ENCODE measurements at regions not wholly inside any gene's neighbourhood (a gene's known extent, or its start where the extent isn't known, plus 50 kb on each side); places are given as distances from the start of the nearest gene placed in this dataset.
"Not testable (repeated sequence)": the region's sequence is repeated elsewhere in the genome, so short reads cannot be mapped to it uniquely, and the experiment has no call there.

DNA sequence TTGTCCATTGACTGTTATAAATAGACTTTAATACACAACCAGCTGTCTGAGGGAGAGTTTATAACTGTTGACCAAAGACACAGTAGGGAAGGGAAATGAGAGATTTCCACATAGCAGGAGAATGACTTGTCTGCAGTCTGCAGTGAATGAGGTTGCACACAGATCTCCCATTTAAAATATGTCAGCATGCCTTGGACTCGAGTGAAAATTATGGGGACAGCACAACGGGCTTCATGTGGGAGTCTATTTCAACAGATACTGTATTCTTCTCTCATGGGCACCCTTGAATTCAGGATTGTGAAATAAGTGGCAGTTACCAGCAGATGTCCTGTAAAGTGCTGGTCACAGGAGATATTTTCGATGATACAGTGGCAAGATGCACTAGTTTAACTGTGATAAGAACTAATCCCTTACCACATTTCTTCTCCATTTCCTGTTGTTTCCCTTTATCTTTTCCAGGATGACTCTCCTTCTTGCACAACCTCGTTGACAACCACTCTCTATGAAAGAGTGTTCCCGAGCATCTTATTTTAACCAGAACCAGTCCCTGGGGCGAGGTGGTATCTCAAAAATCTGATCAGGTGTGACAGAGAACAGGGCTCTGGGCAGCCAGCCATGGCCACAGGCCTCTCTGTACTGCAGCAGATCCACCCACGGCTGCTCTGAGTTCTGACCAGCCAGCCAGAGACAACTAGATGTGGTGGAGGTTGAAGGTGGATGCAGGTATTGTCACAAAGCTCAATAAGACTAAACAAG, 51.5 kb upstream of the MAP3K1 start:
- Mint-ChIP-seq H3K36me3 (no peaks in the 10 kb centered on the region), H3K27ac (peak overlapping the region in 2 of 10 donors; percentile 23 to 50), H3K9me3 (no peaks in the 10 kb centered on the region), H3K27me3 (peaks cover 0 to 2% (median 0%) of the 10 kb centered on the region in 5 donors), H3K4me1 (peaks cover 0 to 46% (median 3%) of the 10 kb centered on the region in 4 donors), H3K4me3 (no peak overlapping the region)
- ATAC-seq (no peak), DNase-seq (no peak)
- POLR2A ChIA-PET, result no interaction called here

DNA sequence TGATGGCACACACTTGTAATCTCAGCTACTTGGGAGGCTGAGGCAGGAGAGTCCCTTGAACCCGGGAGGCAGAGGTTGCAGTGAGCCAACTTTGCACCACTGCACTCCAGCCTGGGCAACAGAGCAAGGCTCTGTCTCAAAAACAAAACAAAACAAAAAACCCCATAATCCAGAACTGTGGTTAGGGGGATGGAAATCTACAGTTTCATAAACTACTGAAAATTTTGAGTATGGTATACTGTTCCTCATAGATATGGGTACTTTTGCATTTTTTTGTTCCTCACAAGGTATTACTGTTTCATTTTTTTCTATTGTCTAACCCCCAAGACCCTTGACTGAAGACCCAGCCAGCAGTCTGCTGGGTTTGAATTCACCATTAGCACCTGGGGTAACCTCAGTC, 52.2 kb upstream of the MAP3K1 start:
- ATAC-seq (no peak), DNase-seq (no peak)
- H3K4me3 Mint-ChIP-seq, result peak overlapping the region in 1 of 10 donors; percentile 3
- POLR2A ChIA-PET, result no interaction called here
- peaks cover 0 to 46% (median 3%) of the 10 kb centered on the region in 4 donors for H3K4me1 Mint-ChIP-seq
- H3K36me3 Mint-ChIP-seq, result no peaks in the 10 kb centered on the region
- H3K9me3 Mint-ChIP-seq, result no peaks in the 10 kb centered on the region
- peak overlapping the region in 1 of 10 donors; percentile 25 for H3K27ac Mint-ChIP-seq
- peaks cover 0 to 2% (median 0%) of the 10 kb centered on the region in 5 donors for H3K27me3 Mint-ChIP-seq

- POLR2A ChIA-PET, result interaction anchor here (1.1 kb wide), 1 partner anchor 25 kb away, joined by 3 read pairs; no protein-coding TSS in a partner anchor
- Mint-ChIP-seq H3K4me3 (peak overlapping the region in 1 of 10 donors; percentile 46), H3K4me1 (peaks cover 0 to 37% (median 2%) of the 10 kb centered on the region in 4 donors)
Observed at GRCh38 chr5:56761151-56761885, 54.0 kb upstream of the MAP3K1 start.

DNA sequence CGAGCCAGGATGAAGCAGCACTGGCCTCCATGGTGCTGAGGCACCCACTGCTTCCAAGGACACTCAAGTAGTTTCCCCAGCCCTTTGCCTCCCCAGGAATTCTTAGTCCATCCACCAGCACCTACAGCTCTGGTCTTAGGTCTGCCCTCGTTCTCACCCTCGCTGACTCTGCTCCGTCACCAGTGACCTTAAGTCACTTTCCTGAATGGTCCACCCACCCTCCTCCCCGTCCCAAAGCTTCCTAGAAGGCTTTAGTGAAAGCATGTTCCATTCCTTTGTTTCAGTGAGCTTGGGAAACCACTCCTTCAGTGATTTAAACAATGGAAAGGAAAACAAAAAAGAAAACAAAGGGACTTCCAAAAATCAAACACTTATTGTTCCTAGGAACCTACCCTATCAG, 54.6 kb upstream of the MAP3K1 start:
- Mint-ChIP-seq H3K4me1 (peaks cover 0 to 36% (median 2%) of the 10 kb centered on the region in 4 donors), H3K27me3 (peaks cover 0 to 2% (median 0%) of the 10 kb centered on the region in 5 donors), H3K9me3 (no peaks in the 10 kb centered on the region), H3K36me3 (no peaks in the 10 kb centered on the region), H3K4me3 (peak overlapping the region in 1 of 10 donors; percentile 9), H3K27ac (peak overlapping the region in 2 of 10 donors; percentile 11 to 58)
- ATAC-seq (no peak), DNase-seq (no peak)
- POLR2A ChIA-PET, result interaction anchor here (1.1 kb wide), 1 partner anchor 25 kb away, joined by 3 read pairs; no protein-coding TSS in a partner anchor

More at GRCh38 chr5:56761151-56761885, 54.0 kb upstream of the MAP3K1 start:
- DNase-seq (no peak), ATAC-seq (no peak)
- Mint-ChIP-seq H3K27ac (peak overlapping the region in 3 of 10 donors; percentile 11 to 63 (median 58)), H3K27me3 (peaks cover 0 to 2% (median 0%) of the 10 kb centered on the region in 5 donors), H3K36me3 (no peaks in the 10 kb centered on the region), H3K9me3 (no peaks in the 10 kb centered on the region)

GRCh38 chr5:56759521-56760216, 55.7 kb upstream of the MAP3K1 start:
- DNase-seq (no peak), ATAC-seq (no peak)
- Mint-ChIP-seq H3K9me3 (no peaks in the 10 kb centered on the region), H3K27me3 (peaks cover 0 to 2% (median 0%) of the 10 kb centered on the region in 5 donors), H3K27ac (no peak overlapping the region), H3K4me3 (no peak overlapping the region), H3K36me3 (no peaks in the 10 kb centered on the region), H3K4me1 (peaks cover 0 to 36% (median 2%) of the 10 kb centered on the region in 4 donors)
- POLR2A ChIA-PET, result no interaction called here

- DNase-seq, result no peak
- H3K27me3 Mint-ChIP-seq, result peaks cover 0 to 2% (median 0%) of the 10 kb centered on the region in 5 donors
- no peak overlapping the region for H3K4me3 Mint-ChIP-seq
- POLR2A ChIA-PET, result no interaction called here
- no peak for ATAC-seq
- peaks cover 0 to 5% (median 4%) of the 10 kb centered on the region in 3 donors for H3K36me3 Mint-ChIP-seq
- H3K9me3 Mint-ChIP-seq, result peaks cover 0 to 9% (median 2%) of the 10 kb centered on the region in 9 donors
- no peak overlapping the region for H3K27ac Mint-ChIP-seq
- H3K4me1 Mint-ChIP-seq, result peaks cover 0 to 21% (median 2%) of the 10 kb centered on the region in 4 donors
Observed at GRCh38 chr5:56757077-56757476, 58.3 kb upstream of the MAP3K1 start.

GRCh38 chr5:56755036-56755555, 60.3 kb upstream of the MAP3K1 start:
- Mint-ChIP-seq H3K36me3 (peaks cover 0 to 9% (median 6%) of the 10 kb centered on the region in 3 donors), H3K27me3 (no peaks in the 10 kb centered on the region), H3K4me1 (peaks cover 0 to 4% (median 0%) of the 10 kb centered on the region in 4 donors), H3K27ac (no peak overlapping the region), H3K4me3 (no peak overlapping the region), H3K9me3 (peaks cover 0 to 15% (median 6%) of the 10 kb centered on the region in 9 donors)
- POLR2A ChIA-PET, result no interaction called here
- ATAC-seq, result no peak
- no peak for DNase-seq

- ATAC-seq, DNase-seq, POLR2A ChIA-PET, H3K27me3 Mint-ChIP-seq, H3K4me1 Mint-ChIP-seq, H3K36me3 Mint-ChIP-seq, H3K4me3 Mint-ChIP-seq, H3K27ac Mint-ChIP-seq: not testable (repeated sequence)
- peaks cover 0 to 15% (median 6%) of the 10 kb centered on the region in 9 donors for H3K9me3 Mint-ChIP-seq
Observed at GRCh38 chr5:56753588-56753987, 61.8 kb upstream of the MAP3K1 start.

DNA sequence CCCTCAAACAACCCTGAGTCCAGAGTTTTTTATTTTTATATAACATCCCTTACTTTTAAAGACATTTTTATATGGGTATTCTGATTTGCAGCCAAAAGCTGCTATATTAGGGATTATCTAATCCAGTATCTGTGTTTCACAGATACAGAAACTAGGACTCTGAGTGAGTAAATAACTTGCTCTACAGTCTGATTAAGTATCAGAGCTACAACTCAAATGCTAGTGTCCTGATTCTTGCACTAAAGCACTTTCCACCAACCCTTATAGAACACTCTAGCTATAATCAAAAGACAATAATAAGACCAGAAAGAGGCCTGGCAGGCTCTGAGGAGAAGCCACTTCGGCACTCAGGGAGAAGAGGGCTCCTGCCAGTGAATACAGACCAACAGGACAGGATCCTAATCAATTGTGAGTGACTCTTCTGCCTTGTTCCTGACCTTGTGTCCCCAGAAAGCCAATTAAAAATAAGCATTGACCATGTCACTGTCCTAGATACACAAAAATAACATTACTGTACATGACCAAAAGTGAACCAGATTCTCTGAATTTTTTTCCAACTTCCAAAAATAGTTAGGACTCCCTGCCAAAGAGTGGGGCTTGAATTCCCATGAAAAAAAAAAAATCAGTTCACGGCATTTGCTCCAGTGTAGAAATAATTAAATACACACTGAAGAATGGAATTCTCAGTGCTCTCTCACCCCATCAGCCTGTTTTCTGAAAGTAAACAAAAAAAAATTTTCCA, 63.6 kb upstream of the MAP3K1 start:
- Mint-ChIP-seq H3K27me3 (no peaks in the 10 kb centered on the region), H3K4me1 (peaks cover 0 to under 1% (median 0%) of the 10 kb centered on the region in 4 donors), H3K4me3 (no peak overlapping the region), H3K36me3 (peaks cover 0 to 9% (median 6%) of the 10 kb centered on the region in 3 donors), H3K27ac (no peak overlapping the region), H3K9me3 (peaks cover 0 to 15% (median 6%) of the 10 kb centered on the region in 9 donors)
- DNase-seq (no peak), ATAC-seq (no peak)
- POLR2A ChIA-PET, result no interaction called here

- Mint-ChIP-seq H3K4me3 (no peak overlapping the region), H3K27ac (peak overlapping the region in 1 of 10 donors; percentile 29), H3K4me1 (peaks cover 0 to 15% (median 0%) of the 10 kb centered on the region in 4 donors), H3K9me3 (peaks cover 0 to 15% (median 6%) of the 10 kb centered on the region in 9 donors), H3K36me3 (peaks cover 0 to 9% (median 6%) of the 10 kb centered on the region in 3 donors), H3K27me3 (no peaks in the 10 kb centered on the region)
- ATAC-seq, result no peak
- no peak for DNase-seq
- POLR2A ChIA-PET, result no interaction called here
Observed at GRCh38 chr5:56749842-56750241, 65.5 kb upstream of the MAP3K1 start.

GRCh38 chr5:56746553-56747339, 68.6 kb upstream of the MAP3K1 start:
- Mint-ChIP-seq H3K4me3 (no peak overlapping the region), H3K27me3 (peaks cover 0 to 3% (median 0%) of the 10 kb centered on the region in 5 donors), H3K4me1 (peaks cover 0 to 27% (median 0%) of the 10 kb centered on the region in 4 donors), H3K36me3 (peaks cover 0 to 2% (median 0%) of the 10 kb centered on the region in 3 donors), H3K27ac (peak overlapping the region in 1 of 10 donors; percentile 45), H3K9me3 (peaks cover 0 to 3% (median 2%) of the 10 kb centered on the region in 9 donors)
- DNase-seq (no peak), ATAC-seq (no peak)
- POLR2A ChIA-PET, result no interaction called here
